ENCODE measurements at regions not wholly inside any gene's neighbourhood (a gene's known extent, or its start where the extent isn't known, plus 50 kb on each side); places are given as distances from the start of the nearest gene placed in this dataset.

- Histone ChIP-seq H3K27ac (no peak overlapping the region), H3K27me3 (ENCODE audit: insufficient read depth, low read depth, severe bottlenecking) (no peaks in the 10 kb centered on the region), H3K9me3 (ENCODE audit: severe bottlenecking) (no peaks in the 10 kb centered on the region), H3K36me3 (no peaks in the 10 kb centered on the region), H3K4me3 (ENCODE audit: low read depth, low read length) (no peak overlapping the region)
- TF ChIP-seq, protein P1, sequence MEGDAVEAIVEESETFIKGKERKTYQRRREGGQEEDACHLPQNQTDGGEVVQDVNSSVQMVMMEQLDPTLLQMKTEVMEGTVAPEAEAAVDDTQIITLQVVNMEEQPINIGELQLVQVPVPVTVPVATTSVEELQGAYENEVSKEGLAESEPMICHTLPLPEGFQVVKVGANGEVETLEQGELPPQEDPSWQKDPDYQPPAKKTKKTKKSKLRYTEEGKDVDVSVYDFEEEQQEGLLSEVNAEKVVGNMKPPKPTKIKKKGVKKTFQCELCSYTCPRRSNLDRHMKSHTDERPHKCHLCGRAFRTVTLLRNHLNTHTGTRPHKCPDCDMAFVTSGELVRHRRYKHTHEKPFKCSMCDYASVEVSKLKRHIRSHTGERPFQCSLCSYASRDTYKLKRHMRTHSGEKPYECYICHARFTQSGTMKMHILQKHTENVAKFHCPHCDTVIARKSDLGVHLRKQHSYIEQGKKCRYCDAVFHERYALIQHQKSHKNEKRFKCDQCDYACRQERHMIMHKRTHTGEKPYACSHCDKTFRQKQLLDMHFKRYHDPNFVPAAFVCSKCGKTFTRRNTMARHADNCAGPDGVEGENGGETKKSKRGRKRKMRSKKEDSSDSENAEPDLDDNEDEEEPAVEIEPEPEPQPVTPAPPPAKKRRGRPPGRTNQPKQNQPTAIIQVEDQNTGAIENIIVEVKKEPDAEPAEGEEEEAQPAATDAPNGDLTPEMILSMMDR (IDR thresholded peaks at IDR 0.05; ENCODE audit: low read depth, low read length), result no peak
- DNase-seq, result no peak
Measured at GRCh38 chr9:106110483-106110882, 416.1 kb downstream of the TMEM38B start.

DNA sequence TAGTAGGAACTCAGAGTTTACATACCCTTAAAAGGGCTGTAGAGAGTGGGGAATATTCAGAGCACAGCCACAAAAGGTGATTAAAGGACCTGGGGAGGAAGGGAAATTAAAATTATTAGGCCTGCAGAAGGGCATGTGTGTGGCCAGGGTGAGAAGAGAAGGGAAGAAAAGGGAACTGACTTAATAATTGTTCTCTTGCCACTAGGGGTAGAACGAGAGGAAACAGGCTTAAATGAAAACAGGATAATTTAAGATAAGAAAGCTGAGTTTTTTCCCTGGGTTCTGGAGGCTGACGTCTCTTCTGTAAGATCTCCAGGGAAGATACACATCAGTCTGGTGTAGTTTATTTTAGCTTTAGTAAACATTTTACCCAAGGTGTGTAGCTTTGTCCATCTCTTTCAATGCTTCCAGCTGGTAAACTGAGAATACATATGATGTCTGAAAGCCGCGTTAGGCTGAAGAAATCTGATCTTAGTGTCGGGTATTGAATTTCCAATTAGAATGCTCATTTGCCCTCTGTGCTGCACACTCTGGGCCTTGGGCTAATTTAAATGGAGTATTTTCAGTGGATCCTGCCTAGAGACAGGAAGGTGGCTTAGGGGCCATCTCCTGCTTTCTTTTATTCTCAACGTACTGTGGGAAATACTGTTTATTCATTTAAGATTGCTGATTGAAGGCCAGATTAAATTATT is 416.8 kb downstream of the TMEM38B start:
- DNase-seq, result no peak
- Histone ChIP-seq H3K4me3 (ENCODE audit: low read depth, low read length) (no peak overlapping the region), H3K27me3 (ENCODE audit: insufficient read depth, low read depth, severe bottlenecking) (no peaks in the 10 kb centered on the region), H3K9me3 (ENCODE audit: severe bottlenecking) (no peaks in the 10 kb centered on the region), H3K27ac (no peak overlapping the region), H3K36me3 (no peaks in the 10 kb centered on the region)
- TF ChIP-seq, protein P1 (IDR thresholded peaks at IDR 0.05; ENCODE audit: low read depth, low read length), result 0 out of 2 replicates have a peak, but pooled peaks have one; percentile 3

- DNase-seq, result no peak
- TF ChIP-seq, protein P1 (IDR thresholded peaks at IDR 0.05; ENCODE audit: low read depth, low read length), result no peak
- no peaks in the 10 kb centered on the region for H3K36me3 ChIP-seq
- H3K4me3 ChIP-seq (ENCODE audit: low read depth, low read length), result no peak overlapping the region
- no peak overlapping the region for H3K27ac ChIP-seq
- no peaks in the 10 kb centered on the region for H3K9me3 ChIP-seq (ENCODE audit: severe bottlenecking)
- no peaks in the 10 kb centered on the region for H3K27me3 ChIP-seq (ENCODE audit: insufficient read depth, low read depth, severe bottlenecking)
Measured at GRCh38 chr9:106112935-106113334, 418.6 kb downstream of the TMEM38B start.

GRCh38 chr9:106119176-106119575 is 424.8 kb downstream of the TMEM38B start:
- Histone ChIP-seq H3K4me3 (ENCODE audit: low read depth, low read length) (no peak overlapping the region), H3K27ac (no peak overlapping the region), H3K36me3 (no peaks in the 10 kb centered on the region), H3K27me3 (ENCODE audit: insufficient read depth, low read depth, severe bottlenecking) (no peaks in the 10 kb centered on the region), H3K9me3 (ENCODE audit: severe bottlenecking) (no peaks in the 10 kb centered on the region)
- TF ChIP-seq, protein P1 (IDR thresholded peaks at IDR 0.05; ENCODE audit: low read depth, low read length), result no peak
- DNase-seq, result no peak

DNA sequence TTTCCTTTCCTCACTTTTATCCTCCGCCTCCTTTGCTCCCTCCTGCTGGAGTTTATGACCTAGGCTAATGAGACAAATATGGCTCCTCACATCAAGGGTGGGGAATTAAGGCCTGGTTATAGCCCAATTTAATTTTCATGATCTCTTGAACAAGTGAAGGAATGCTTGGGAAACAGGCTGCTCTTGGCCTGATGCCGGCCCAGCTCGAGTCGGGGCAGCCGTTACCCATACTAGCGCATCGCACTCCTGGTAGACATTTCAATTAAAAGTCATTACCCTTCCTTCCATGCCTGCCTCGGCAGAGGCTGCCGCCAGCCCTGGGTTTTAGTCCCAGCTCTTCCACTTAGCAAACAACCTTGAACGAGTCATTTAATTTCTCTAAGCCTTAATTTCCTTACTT is 425.7 kb downstream of the TMEM38B start:
- H3K4me3 ChIP-seq (ENCODE audit: low read depth, low read length), result no peak overlapping the region
- no peaks in the 10 kb centered on the region for H3K36me3 ChIP-seq
- no peak overlapping the region for H3K27ac ChIP-seq
- H3K9me3 ChIP-seq (ENCODE audit: severe bottlenecking), result no peaks in the 10 kb centered on the region
- no peak for DNase-seq
- no peaks in the 10 kb centered on the region for H3K27me3 ChIP-seq (ENCODE audit: insufficient read depth, low read depth, severe bottlenecking)
- TF ChIP-seq, protein P1 (IDR thresholded peaks at IDR 0.05; ENCODE audit: low read depth, low read length), result no peak

DNA sequence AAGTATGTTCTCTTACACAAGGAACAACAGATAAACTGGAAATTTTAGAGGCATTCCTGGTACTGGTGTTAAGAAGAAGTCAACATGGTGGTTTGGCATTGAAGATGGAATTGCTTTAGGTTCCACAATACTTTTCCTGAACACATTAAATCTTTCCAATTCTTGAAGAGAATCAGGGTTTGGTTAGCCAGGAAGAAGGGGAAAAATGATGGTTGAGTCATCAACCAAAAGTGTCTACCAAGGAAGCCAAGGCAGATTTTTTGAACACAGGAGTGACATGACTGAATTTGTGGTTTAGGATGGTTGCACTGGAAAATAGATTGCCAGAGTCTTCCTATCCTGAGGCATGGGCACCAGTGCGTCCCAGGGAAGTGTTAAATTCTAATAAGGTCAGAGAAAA is 433.4 kb downstream of the TMEM38B start:
- H3K4me3 ChIP-seq (ENCODE audit: low read depth, low read length), result no peak overlapping the region
- DNase-seq, result no peak
- TF ChIP-seq, protein P1 (IDR thresholded peaks at IDR 0.05; ENCODE audit: low read depth, low read length), result no peak
- H3K27me3 ChIP-seq (ENCODE audit: insufficient read depth, low read depth, severe bottlenecking), result no peaks in the 10 kb centered on the region
- H3K36me3 ChIP-seq, result no peaks in the 10 kb centered on the region
- H3K9me3 ChIP-seq (ENCODE audit: severe bottlenecking), result no peaks in the 10 kb centered on the region
- H3K27ac ChIP-seq, result no peak overlapping the region

Data from WERI-Rb-1 (cell line).